ENCODE measurements at regions not wholly inside any gene's neighbourhood (a gene's known extent, or its start where the extent isn't known, plus 50 kb on each side); places are given as distances from the start of the nearest gene placed in this dataset.

DNA sequence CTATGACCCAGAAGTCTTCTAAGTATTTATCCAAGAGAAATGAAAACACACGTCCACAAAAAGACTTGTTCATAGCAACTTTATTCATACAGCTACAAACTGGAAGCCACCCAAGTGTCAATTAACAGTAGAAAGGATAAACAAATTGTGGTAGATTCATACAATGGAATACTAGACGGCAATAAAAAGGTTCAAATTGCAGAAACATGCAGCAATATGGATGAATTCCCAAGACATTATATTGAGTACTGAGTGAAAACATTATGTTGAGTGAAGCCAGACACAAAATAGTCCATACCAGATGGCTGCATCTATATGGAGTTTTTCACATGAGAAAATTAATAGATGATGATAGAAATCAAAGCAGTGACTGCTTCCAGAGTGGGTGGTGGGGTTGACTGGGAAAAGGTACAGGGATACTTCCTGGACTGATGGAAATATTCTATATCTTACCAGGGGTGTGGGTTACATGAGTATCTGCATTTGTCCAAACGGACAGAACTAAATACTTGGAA lies 292.0 kb downstream of the FGFR2 start:
- Histone ChIP-seq H3K9ac (ENCODE audit: extremely low read depth, low read length, poor library complexity, severe bottlenecking) (no peak overlapping the region), H3K9me3 (ENCODE audit: control insufficient read depth, low read length) (peaks cover 8% of the 10 kb centered on the region), H3K4me1 (ENCODE audit: control insufficient read depth, insufficient read depth, low read length) (no peaks in the 10 kb centered on the region), H3K4me3 (ENCODE audit: low read length) (no peak overlapping the region), H3K36me3 (ENCODE audit: control insufficient read depth, insufficient read depth, low read length) (no peaks in the 10 kb centered on the region), H3K27ac (ENCODE audit: low read depth, low read length) (no peak overlapping the region), H3K27me3 (ENCODE audit: control insufficient read depth, insufficient read depth, low read length, poor library complexity, severe bottlenecking) (no peaks in the 10 kb centered on the region)
- TF ChIP-seq, protein P1, sequence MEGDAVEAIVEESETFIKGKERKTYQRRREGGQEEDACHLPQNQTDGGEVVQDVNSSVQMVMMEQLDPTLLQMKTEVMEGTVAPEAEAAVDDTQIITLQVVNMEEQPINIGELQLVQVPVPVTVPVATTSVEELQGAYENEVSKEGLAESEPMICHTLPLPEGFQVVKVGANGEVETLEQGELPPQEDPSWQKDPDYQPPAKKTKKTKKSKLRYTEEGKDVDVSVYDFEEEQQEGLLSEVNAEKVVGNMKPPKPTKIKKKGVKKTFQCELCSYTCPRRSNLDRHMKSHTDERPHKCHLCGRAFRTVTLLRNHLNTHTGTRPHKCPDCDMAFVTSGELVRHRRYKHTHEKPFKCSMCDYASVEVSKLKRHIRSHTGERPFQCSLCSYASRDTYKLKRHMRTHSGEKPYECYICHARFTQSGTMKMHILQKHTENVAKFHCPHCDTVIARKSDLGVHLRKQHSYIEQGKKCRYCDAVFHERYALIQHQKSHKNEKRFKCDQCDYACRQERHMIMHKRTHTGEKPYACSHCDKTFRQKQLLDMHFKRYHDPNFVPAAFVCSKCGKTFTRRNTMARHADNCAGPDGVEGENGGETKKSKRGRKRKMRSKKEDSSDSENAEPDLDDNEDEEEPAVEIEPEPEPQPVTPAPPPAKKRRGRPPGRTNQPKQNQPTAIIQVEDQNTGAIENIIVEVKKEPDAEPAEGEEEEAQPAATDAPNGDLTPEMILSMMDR (conservative IDR thresholded peaks at IDR 0.05): no peak
- Mint-ChIP-seq H3K27ac (no peak overlapping the region), H3K36me3 (ENCODE audit: low read depth) (no peaks in the 10 kb centered on the region), H3K4me1 (peaks cover 14% of the 10 kb centered on the region), H3K4me3 (no peak overlapping the region), H3K9me3 (peaks cover 2% of the 10 kb centered on the region), H3K27me3 (ENCODE audit: insufficient read depth) (no peaks in the 10 kb centered on the region)
- 50 to 100% methylated on average over 1 to 3 of the region's 3 CpGs for WGBS, 2 experiments (ENCODE audit: insufficient coverage in 1 of 2, insufficient read length in 1 of 2)
- no peak for DNase-seq

DNA sequence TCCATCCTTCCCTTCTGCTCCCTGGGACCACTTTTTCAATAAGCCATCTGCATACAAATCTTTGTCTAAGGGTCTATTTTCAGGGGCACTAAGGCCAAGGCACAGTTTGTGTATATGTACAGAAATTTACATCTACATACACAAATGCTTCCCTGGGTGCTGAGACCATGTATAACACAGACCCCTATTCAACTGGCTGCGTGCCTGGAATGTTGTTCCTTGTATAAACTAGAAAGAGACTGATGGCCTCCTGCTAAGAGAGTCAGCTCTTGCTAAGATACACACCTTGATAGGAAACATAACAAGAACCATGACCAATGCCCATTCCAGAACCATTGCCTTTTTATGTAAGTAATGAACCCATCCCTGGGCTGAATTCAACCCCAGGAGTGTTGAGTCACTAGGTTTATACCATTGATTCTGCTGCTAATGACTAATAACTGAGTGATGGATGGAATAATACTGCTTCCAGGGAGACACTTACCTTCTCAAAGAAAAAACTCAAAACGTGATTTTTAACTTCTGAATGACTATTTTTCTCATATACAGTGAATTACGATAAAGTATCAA lies 290.7 kb downstream of the FGFR2 start:
- H3K27me3 Mint-ChIP-seq (ENCODE audit: insufficient read depth): no peaks in the 10 kb centered on the region
- H3K36me3 Mint-ChIP-seq (ENCODE audit: low read depth): no peaks in the 10 kb centered on the region
- peaks cover 26% of the 10 kb centered on the region for H3K4me1 Mint-ChIP-seq
- peaks cover 8% of the 10 kb centered on the region for H3K9me3 ChIP-seq (ENCODE audit: control insufficient read depth, low read length)
- TF ChIP-seq, protein P1 (conservative IDR thresholded peaks at IDR 0.05): no peak
- H3K4me1 ChIP-seq (ENCODE audit: control insufficient read depth, insufficient read depth, low read length): no peaks in the 10 kb centered on the region
- H3K4me3 ChIP-seq (ENCODE audit: low read length): no peak overlapping the region
- no peak overlapping the region for H3K27ac Mint-ChIP-seq
- DNase-seq: no peak
- WGBS, 2 experiments (ENCODE audit: insufficient coverage in 1 of 2, insufficient read length in 1 of 2): 89 to 100% methylated on average over 2 to 3 of the region's 3 CpGs
- H3K9me3 Mint-ChIP-seq: peaks cover 2% of the 10 kb centered on the region
- no peak overlapping the region for H3K27ac ChIP-seq (ENCODE audit: low read depth, low read length)
- H3K27me3 ChIP-seq (ENCODE audit: control insufficient read depth, insufficient read depth, low read length, poor library complexity, severe bottlenecking): no peaks in the 10 kb centered on the region
- no peak overlapping the region for H3K4me3 Mint-ChIP-seq
- H3K9ac ChIP-seq (ENCODE audit: extremely low read depth, low read length, poor library complexity, severe bottlenecking): no peak overlapping the region
- H3K36me3 ChIP-seq (ENCODE audit: control insufficient read depth, insufficient read depth, low read length): no peaks in the 10 kb centered on the region

DNA sequence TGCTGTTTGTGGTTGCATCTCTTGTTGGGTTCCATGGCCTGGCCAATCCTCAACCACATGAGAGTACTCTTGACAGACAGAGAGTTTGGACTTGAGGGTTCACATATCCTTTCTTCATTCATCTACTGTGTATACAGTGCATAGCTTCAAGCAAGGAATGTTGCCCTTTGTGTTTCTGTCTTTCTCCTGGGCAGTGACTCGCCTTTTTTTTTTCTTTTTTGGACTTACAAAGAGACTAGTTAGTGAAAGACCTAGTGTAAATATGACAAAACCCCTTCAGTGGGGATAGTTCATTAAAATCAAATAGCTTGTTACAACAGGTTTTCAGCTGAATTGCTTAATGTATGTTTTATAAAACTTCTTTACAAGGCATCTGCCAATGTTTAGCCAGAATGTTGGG lies 290.2 kb downstream of the FGFR2 start:
- H3K27me3 Mint-ChIP-seq (ENCODE audit: insufficient read depth): no peaks in the 10 kb centered on the region
- peaks cover 31% of the 10 kb centered on the region for H3K4me1 Mint-ChIP-seq
- no peak overlapping the region for H3K4me3 Mint-ChIP-seq
- H3K36me3 Mint-ChIP-seq (ENCODE audit: low read depth): no peaks in the 10 kb centered on the region
- Histone ChIP-seq H3K27ac (ENCODE audit: low read depth, low read length) (no peak overlapping the region), H3K4me3 (ENCODE audit: low read length) (no peak overlapping the region), H3K9ac (ENCODE audit: extremely low read depth, low read length, poor library complexity, severe bottlenecking) (no peak overlapping the region), H3K27me3 (ENCODE audit: control insufficient read depth, insufficient read depth, low read length, poor library complexity, severe bottlenecking) (no peaks in the 10 kb centered on the region), H3K36me3 (ENCODE audit: control insufficient read depth, insufficient read depth, low read length) (no peaks in the 10 kb centered on the region), H3K9me3 (ENCODE audit: control insufficient read depth, low read length) (peaks cover 8% of the 10 kb centered on the region), H3K4me1 (ENCODE audit: control insufficient read depth, insufficient read depth, low read length) (peaks cover 2% of the 10 kb centered on the region)
- TF ChIP-seq, protein P1 (conservative IDR thresholded peaks at IDR 0.05): no peak
- no peak for DNase-seq
- peaks cover 2% of the 10 kb centered on the region for H3K9me3 Mint-ChIP-seq
- 93 to 100% methylated on average over 1 of the region's 1 CpG for WGBS, 2 experiments (ENCODE audit: insufficient coverage in 1 of 2, insufficient read length in 1 of 2)
- H3K27ac Mint-ChIP-seq: no peak overlapping the region
